ENCODE measurements at regions not wholly inside any gene's neighbourhood (a gene's known extent, or its start where the extent isn't known, plus 50 kb on each side); places are given as distances from the start of the nearest gene placed in this dataset.
"Not testable (repeated sequence)": the region's sequence is repeated elsewhere in the genome, so short reads cannot be mapped to it uniquely, and the experiment has no call there.

DNA sequence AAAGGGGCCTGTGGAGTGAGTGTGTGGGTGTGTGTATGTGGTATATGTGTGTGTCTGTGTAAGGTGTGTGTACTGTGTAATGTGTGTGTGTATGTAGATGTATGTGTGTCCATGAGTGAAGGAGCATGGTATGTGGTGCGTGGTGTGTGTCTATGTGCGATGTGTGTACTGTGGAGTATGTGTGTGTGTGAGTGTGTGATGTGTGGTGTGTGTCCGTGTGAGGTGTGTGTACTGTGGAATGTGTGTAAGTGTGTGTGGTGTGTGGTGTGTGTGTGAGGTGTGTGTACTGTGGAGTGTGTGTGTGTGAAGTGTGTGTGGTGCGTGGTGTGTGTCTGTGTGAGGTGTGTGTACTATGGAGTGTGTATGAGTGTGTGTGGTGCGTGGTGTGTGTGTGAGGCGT is 83.1 kb upstream of the PRR5 start:
- ATAC-seq; DNase-seq; intact Hi-C loops (cut with DNase I, micrococcal nuclease): not testable (repeated sequence)

DNA sequence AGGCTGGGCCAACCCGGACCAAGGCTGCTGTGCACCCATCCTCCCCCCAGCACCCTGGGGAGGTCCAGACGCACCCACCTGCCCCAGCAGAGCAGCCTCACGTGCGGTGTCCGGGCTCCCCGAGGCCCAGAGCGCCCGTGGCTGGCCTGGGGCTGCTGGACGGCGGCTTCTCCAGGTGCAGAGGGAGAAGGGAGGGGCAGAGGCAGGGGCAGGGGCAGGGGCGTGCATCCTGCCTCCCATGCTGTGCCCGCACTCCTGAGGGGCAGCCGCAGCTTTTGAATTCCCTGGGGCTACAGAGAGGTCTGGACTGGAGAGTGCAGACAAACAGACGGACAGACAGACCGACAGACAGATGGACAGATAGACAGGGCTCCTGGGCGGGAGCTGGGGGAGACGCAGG is 83.6 kb upstream of the PRR5 start:
- DNase-seq (no peak), ATAC-seq (no peak)
- intact Hi-C loops (cut with DNase I, micrococcal nuclease) = no loop called here

DNA sequence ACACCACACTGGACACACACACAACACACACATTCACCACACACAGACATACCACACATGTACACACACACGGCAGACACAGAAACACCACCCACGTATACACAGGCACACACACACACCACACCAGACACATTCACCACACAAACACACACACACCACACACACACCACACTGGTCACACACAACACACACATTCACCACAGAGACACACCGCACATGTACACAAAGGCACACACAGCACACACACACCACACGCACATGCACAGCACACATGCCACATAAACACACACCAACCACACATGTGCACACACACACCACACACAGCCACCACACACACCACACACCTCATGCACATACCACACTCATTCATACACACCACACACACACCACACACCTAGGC is 84.2 kb upstream of the PRR5 start:
- intact Hi-C loops (cut with DNase I, micrococcal nuclease) = no loop called here
- DNase-seq = no peak

DNA sequence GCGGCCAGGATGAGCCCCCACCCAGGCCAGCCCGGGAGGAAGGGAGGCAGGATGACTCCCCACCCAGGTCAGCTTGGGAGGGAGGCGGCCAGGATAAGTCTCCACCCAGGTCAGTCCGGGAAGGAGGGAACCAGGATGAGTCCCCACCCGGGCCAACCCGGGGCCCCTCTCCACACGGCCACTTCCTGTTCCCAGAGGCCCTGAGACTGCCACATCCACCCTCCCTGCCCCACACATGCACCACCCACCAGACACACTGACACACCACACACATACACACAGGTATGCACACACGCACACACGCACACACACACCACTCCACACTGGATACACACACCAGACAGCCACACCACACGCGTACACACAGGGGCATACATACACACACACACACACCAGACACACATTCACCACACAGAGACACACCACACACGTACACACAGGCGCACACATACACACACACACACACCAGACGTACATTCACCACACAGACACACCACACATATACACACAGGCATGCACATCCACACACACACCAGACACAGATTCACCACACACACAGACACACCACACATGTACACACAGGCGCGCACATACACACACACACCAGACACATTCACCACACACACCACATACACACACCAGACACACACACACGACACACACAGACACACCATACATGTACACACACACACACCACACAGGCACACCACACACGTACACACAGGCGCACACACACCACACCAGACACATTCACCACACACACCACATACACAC is 84.9 kb upstream of the PRR5 start:
- DNase-seq = no peak
- intact Hi-C loops (cut with DNase I, micrococcal nuclease) = no loop called here
- ATAC-seq = peak; percentile 53

More for the DNA sequence above, 84.2 kb upstream of the PRR5 start:
- no peak for ATAC-seq

DNA sequence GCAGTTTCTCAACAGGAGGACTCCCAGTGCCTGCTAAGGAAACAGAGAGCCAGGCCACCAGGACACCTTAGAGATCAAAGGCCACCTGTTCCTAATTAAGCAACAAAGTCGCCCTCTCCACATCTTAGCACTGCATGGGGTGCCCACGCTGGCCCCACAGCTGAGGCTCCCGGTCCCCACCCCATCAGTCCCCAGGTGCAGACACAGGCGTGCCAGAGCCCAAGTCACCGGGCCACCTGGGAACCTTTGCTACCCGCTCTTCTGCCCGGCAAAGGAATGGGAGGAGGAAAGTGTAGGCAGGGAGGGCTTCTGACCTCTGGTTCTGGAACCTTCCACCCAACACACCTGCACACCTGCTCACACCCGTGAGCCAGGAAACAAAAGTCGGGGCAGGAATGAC is 85.5 kb upstream of the PRR5 start:
- intact Hi-C loops (cut with DNase I, micrococcal nuclease) = no loop called here
- no peak for DNase-seq

DNA sequence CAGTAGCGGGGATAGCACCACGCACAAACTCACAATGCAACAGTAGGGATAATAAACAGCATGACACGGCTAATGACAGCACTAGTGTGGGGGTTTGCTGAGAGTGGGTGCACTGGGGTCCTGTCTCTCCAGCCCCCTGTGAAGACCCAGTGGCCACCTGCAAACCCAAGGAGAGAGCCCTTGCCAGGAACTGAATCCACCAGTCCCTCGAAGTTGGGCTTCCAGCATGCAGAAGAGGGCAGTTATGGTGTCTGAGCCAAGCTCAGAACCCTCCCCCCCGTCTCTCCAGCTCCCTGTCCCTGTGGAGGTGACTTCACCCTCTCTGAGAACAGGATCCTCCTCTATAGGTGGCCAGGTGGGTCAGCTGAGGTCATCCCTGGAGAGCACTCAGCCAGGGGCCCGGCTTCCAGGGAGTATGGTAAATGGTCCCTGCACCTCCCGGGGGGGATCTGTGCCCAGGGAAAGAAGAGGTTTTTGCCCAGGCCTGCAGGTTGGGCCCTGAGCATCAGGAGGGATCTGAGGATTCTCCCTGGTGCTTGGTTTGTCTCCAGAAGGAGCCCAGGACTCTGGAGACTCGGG is 86.3 kb upstream of the PRR5 start:
- ATAC-seq (no peak), DNase-seq (no peak)
- intact Hi-C loops (cut with DNase I, micrococcal nuclease) = no loop called here

More for the DNA sequence above, 85.5 kb upstream of the PRR5 start:
- ATAC-seq = no peak

DNA sequence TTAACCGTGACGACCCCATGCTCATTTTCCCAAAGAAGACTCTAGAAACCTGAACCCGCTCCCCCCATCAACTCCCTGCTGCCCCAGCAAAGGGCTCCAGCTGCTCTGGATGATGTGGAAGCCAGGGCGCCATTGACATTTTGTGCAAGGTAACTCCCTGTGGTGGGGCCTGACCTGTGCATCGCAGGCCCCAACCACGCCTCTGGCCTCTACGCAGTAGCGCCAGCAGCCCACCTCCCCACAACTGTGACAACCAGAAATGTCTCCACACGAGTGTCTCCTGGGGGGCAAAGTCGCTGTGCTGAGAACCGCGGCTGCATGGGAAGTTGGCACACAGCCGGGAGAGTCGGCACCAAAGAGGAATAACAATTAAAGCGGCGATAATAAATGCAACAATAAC is 86.9 kb upstream of the PRR5 start:
- intact Hi-C loops (cut with DNase I, micrococcal nuclease) = no loop called here
- DNase-seq (no peak), ATAC-seq (no peak)

DNA sequence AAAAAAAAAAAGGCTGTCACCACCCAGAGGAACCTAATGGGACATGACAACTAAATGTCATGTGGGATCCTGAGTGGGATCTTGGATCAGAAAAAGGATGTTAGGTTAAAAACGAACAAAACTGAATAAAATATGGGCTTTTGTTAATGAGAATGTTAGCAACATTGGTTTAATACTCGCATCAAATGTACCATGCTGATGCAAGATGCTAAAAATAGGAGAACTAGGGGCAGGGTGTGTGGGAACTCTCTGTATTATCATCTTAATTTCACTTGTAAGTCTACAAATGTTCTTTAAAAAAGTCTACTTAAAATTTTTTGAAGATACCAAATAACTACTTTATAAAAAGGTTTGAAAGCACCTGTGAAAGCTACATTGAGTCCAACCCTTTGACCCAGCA is 88.8 kb upstream of the PRR5 start:
- no peak for ATAC-seq
- intact Hi-C loops (cut with DNase I, micrococcal nuclease) = no loop called here
- no peak for DNase-seq

DNA sequence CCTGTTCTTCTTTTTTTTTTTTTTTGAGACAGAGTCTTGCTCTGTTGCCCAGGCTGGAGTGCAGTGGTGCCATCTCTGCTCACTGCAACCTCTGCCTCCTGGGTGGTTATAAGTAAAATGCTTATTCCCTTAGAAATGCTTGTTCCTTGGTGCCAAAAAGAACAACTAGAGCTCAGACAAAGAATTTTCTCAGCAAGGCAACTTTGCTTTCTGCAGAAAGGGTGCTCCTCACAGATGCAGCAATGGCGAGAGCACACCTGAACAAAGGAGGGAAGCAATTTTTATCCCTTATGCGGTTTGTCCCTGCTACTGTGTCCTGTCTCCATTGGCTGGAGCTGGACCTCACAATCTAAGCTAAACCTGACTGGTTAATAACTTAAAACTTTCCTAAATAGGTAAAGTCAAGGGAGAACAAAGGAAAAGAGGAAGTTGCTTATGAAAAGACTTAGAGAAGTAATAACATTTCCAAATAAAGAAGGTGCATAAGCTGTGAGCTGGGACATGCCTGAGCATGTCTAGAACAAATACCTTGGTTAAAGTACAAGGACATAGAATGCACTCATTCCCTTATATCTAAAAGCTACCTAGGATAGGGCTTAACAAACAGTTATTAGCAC is 90.0 kb upstream of the PRR5 start:
- intact Hi-C loops (cut with DNase I, micrococcal nuclease) = no loop called here
- no peak for ATAC-seq

DNA sequence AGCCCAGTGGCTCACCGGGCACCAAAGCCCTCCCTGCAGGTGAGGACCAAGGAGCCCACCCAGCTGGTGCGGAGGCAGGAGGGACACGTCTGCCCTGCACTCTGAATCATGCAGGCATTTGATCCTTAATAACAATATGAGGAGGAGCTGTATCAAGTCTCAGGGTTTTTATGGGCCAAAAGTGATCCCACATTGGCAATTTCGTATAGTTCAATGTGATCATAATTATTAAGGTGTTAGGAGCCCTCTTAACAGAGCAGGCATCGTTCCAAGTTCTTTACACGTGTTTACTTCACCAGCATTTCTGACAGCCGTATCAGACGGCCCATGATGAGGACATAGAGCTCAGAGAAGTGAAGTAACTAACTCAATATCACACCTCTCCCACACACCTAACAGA is 91.9 kb upstream of the PRR5 start:
- no peak for DNase-seq
- ATAC-seq = no peak
- intact Hi-C loops (cut with DNase I, micrococcal nuclease) = no loop called here

More for the DNA sequence above, 90.0 kb upstream of the PRR5 start:
- no peak for DNase-seq

DNA sequence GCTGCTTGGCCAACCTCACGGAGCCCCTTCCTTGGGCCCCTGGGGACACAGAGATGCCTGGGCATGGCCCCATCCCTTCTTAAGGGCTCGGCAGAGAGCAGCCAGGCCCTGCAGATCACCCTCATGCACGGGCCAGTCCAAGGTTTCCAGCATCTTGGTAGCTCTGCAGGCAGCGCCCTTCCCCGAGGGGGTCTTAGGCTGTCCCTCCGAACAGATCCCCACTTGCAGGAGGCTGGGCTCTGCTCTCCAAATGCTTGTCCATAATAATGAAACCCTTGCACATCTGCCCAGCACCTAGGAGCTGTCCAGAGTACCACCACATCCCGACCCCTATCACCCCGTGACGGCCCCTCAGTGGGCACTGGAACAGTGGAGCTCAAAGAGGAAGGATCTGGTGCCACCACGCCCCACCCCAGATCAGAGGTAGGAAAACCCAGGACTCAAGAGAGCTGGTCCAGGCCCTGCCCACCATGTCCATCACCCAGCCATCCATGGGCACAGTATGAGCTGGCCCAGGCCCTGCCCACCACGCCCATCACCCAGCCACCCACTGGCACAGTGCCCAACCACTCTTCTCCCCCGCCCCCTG is 92.5 kb upstream of the PRR5 start:
- no peak for ATAC-seq
- intact Hi-C loops (cut with DNase I, micrococcal nuclease) = no loop called here
- DNase-seq = no peak

DNA sequence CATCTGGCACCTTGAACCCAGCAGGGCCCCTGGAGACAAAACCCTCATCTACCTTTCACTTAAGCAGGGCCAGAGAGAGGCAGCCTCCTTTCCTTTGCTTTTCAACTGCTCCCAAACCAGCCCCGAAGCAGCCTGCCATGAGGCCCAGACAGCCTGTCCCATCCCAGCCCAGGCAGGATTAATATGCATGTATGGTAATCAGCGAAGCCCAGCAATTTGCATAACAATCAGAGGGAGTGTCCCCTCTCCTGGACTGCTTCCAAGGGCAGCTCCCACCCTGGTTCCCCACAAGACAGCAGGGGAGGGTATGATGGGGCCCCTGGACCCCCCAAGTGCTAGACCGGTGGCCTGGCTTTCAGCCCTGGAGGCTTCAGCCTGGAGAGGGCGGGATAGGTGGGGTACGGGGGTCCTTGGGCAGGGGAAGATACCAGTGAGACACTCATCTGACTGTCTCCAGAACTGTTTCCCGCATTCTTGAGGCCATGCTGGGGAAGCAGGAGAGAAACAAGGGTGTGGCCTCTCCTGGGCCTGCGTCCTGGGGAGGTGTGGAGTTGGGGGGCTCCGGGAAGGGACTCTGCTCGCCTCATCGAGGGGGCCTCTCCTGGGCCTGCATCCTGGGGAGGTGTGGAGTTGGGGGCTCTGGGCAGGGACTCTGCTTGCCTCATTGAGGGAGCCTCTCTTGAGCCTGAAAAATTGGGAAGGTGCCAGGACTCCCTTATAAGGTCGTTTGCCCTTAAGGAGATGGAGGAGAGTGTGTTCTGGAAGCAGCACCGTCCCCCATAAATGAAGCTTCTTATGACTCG is 93.2 kb upstream of the PRR5 start:
- intact Hi-C loops (cut with DNase I, micrococcal nuclease) = no loop called here
- ATAC-seq = no peak
- DNase-seq = no peak

DNA sequence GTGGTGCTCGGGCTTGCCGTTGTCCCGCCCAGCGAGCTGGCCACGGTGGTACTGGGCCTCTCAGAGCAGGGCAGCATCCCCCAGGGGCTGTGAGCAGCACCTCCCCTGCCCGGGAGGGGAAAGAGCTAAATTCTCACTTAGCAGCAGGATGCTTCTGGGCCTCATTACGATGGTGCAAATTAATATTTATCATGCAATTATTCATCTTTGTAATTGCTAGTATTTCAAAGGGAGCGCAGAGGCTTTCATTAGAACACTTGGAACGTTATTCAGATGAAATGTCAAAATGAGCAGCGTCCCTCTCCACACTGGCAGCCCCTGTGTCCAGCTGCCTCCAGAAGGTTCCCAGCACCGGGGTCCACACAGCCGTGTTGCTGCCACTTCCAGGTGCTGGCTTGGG is 95.9 kb upstream of the PRR5 start:
- no peak for ATAC-seq
- intact Hi-C loops (cut with DNase I, micrococcal nuclease) = no loop called here
- DNase-seq = no peak

DNA sequence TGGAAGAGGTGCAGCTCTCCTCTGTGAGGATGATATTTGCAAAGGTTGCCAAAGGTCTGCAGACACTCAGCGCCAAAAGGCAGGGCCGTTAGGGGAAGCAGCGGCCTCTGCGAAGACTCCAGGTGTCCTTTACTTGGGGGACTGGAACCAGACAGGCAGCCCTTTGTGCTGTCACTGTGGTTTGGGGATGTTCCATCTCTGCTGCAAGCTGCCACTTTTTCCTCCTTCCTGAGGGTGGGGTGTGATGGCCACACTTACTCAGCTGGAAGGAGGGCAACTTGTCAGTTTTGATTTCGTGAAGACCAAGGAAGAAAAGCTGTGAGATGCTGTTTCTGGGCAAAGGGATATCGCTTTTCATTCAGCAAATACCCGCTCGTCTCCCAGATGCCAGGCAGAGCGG is 96.5 kb upstream of the PRR5 start:
- ATAC-seq (no peak), DNase-seq (no peak)
- intact Hi-C loops (cut with DNase I, micrococcal nuclease) = no loop called here

DNA sequence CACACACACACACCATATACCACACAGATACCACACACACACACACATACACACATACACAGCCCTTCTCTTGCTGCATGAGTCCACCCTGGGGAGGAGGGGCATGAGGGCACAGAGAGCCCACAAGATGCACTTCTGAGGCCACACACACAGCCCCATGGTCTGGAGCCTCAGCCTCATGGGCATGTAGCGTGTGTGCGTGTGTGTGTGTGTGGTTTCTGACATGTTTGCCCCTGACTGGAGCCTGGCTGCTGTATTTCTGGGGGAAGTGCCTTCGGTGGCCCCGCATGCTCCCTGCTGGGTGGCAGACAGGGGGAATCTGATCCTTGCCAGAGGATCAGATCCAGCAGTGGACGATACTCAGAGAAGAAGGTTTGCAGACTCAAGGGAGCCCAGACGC is 97.0 kb upstream of the PRR5 start:
- ATAC-seq = no peak
- no peak for DNase-seq
- intact Hi-C loops (cut with DNase I, micrococcal nuclease) = no loop called here

DNA sequence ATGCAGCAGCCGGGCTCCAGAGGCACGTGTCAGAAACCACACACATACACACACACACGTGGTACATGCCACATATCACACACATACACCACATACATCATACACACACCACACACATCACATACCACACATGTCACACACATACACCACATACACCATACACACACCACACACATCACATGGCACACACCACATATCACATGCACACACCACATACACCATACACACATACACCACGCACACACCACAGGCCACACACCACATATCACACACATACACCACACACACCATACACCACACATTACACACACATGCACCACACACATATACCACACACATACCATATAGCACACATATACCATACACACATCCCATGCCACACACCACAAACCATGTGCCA is 97.5 kb upstream of the PRR5 start:
- DNase-seq = no peak
- ATAC-seq = no peak
- intact Hi-C loops (cut with DNase I, micrococcal nuclease) = no loop called here

DNA sequence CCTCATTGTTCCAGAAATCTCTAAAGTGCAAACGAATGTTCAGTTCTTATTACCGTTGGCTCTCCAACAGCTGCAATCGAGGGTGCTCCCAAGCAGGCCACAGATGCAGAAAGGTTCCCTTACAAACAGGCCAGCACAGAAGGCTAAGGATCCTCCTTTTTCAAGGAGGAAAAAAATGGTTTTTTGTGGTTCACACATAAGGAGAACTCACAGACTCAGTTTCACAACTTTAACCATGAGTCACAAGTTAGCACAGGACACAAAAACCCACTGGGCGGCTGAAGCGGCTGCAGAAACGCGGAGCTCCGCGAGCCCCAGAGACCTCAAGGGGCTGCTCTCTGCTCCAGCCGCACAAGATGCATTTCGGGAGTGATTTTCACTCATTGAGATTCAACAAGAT is 98.2 kb upstream of the PRR5 start:
- ATAC-seq (no peak), DNase-seq (no peak)
- intact Hi-C loops (cut with DNase I, micrococcal nuclease) = no loop called here

DNA sequence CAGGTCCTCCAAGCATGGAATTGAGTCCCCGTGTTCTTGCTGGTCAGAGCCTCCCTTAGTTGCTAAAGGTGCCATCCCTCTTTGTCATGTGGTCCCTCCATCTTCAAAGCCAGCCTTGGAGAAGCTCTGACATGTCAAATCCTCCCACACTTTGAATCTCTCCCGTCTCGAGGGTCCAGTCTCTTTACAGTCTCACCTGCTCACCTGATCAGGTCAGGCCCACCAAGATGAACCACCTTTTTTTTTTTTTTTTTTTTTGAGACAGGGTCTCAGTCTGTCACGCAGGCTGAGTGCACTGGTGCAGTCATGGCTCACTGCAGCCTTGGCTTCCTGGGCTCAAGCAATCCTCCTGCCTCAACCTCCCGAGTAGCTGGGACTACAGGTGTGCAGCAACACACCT is 100.3 kb upstream of the PRR5 start:
- no peak for ATAC-seq
- DNase-seq = no peak
- intact Hi-C loops (cut with DNase I, micrococcal nuclease) = no loop called here

DNA sequence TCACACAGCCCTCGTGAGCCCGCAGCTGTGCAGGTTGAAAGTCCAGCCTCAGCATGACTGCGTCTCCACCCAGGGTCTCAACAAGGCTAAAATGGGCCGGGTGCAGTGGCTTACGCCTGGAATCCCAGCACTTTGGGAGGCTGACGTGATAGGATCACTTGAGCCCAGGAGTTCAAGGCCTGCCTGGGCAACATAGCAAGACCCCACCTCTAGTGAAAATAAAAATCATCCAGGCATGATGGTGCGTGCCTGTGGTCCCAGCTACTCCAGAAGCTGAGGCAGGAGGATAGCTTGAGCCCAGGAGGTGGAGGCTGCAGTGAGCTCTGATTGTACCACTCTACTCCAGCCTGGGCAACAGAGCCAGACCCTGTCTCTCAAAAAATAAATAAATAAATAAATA is 100.8 kb upstream of the PRR5 start:
- intact Hi-C loops (cut with DNase I, micrococcal nuclease) = no loop called here
- no peak for DNase-seq
- ATAC-seq = no peak
